ENCODE measurements at regions not wholly inside any gene's neighbourhood (a gene's known extent, or its start where the extent isn't known, plus 50 kb on each side); places are given as distances from the start of the nearest gene placed in this dataset.

DNA sequence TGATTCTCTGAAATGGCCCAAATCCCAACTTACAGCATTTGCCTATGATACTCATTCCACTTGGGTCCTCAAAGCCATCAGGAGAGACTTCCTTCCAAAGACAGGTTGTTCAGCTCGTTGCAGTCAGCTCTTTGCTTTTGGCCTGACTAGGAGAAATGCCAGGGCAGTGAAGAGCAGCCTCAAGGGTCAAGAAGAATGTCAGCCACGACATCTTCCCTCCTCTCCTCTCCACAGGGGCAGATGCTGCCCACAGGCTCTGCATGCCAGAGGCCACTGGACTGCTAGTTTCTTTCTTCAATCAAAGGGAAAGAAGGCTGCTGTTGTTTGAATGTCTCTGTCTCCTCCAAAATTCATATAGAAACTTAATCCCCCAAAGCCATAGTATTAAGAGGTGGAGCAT lies 201.7 kb upstream of the PFN2 start:
- TF ChIP-seq, protein P1, sequence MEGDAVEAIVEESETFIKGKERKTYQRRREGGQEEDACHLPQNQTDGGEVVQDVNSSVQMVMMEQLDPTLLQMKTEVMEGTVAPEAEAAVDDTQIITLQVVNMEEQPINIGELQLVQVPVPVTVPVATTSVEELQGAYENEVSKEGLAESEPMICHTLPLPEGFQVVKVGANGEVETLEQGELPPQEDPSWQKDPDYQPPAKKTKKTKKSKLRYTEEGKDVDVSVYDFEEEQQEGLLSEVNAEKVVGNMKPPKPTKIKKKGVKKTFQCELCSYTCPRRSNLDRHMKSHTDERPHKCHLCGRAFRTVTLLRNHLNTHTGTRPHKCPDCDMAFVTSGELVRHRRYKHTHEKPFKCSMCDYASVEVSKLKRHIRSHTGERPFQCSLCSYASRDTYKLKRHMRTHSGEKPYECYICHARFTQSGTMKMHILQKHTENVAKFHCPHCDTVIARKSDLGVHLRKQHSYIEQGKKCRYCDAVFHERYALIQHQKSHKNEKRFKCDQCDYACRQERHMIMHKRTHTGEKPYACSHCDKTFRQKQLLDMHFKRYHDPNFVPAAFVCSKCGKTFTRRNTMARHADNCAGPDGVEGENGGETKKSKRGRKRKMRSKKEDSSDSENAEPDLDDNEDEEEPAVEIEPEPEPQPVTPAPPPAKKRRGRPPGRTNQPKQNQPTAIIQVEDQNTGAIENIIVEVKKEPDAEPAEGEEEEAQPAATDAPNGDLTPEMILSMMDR (conservative IDR thresholded peaks at IDR 0.05; ENCODE audit: low read depth, low read length): no peak
- no peak for TF ChIP-seq EZH2 (IDR thresholded peaks at IDR 0.05; ENCODE audit: borderline replicate concordance, low read depth, low read length, poor library complexity, severe bottlenecking)
